ENCODE measurements at regions not wholly inside any gene's neighbourhood (a gene's known extent, or its start where the extent isn't known, plus 50 kb on each side); places are given as distances from the start of the nearest gene placed in this dataset.
"Not testable (repeated sequence)": the region's sequence is repeated elsewhere in the genome, so short reads cannot be mapped to it uniquely, and the experiment has no call there.

DNA sequence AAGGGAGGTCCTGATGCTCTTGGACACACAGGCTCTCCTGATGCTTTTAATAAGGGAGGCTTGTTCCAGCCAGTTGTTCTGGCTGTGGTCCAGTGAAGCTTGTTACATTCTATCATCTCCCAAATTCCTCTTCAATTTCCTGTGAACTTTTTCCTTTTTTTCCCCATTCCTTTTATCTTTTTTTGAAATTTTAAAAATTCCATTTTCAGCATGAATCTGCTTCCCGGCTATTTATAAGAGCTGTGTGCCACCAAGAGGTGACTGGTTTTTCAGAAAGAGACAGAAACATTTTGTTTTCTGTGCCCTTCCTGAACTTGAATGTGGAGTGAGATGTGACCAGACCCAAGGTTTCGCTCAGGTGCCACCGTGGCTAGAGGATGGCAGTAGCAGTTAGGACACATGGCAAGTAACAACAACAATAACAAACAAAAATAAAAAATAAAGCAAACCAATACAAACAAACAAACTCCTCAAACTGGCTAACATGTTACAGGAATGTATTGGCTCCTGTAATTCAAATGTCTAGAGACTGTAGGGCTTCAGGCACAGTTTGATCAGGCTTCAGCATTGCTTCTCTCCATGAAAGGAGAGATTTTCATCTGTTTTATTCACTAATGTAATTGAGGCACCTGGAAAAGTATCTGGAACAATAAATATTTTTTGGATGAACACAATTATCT, 121.1 kb downstream of the BOD1 start:
- peak; percentile 72 for DNase-seq

DNA sequence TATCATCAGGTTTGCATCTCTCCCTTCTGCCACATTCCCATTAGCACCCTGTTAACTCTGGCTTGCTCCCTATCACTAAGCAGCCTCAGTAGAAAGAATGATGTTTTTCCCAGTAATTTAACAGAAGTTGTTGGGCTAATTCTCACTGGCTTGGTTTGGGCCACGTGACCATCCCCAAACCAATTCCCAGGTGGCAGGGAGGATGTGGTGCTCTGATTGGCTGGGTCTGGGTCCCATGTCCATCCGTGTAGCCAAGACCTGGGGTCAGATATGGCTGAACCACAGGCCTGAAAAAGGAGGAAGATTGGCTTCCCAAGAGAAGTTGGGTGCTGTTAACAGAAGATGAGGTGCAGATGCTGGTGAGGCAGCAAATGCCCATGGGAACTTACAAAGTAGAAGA, 122.0 kb downstream of the BOD1 start:
- DNase-seq = no peak

DNA sequence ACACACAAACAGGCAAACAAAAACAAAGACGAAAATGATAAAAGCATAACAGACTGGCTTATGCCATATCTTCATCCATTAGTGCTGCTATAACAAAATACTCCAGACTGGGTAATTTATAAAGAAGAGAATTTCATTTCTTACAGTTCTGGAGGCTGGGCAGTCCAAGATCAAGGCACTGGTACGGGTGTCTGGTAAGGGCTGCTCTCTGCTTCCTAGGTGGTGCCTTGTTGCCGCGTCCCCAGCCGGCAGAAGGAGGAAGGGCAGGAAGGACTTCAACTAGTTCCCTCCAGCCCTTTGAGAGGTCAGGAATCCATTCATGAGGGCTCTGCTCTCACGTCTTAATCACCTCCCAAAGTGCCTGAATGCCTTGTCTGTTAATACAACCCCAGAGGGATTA, 122.6 kb downstream of the BOD1 start:
- DNase-seq = no peak

GRCh38 chr5:173493040-173493439, 123.4 kb downstream of the BOD1 start:
- DNase-seq = no peak

GRCh38 chr5:173490681-173491080, 125.8 kb downstream of the BOD1 start:
- no peak for DNase-seq

GRCh38 chr5:173488144-173488543, 128.3 kb downstream of the BOD1 start:
- DNase-seq = no peak

DNA sequence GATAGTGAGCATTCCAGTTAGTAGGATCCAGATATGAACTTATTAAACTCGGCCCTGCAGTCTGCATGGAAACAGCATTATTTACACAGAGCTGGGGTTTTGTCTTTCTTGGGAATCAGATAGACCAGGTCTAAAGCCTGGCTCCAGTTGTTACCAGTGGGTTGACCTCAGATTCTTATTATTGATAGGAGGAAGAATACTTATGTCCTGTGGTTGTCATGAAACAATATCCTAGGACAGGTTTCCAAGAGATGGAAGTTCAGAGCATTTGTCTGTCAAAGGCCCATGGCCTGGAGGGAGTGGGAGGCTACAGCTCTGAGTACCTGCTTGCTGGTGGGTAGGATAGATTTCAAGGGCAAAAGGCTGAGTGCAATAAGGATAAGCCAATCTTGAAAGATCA, 129.2 kb downstream of the BOD1 start:
- no peak for DNase-seq

DNA sequence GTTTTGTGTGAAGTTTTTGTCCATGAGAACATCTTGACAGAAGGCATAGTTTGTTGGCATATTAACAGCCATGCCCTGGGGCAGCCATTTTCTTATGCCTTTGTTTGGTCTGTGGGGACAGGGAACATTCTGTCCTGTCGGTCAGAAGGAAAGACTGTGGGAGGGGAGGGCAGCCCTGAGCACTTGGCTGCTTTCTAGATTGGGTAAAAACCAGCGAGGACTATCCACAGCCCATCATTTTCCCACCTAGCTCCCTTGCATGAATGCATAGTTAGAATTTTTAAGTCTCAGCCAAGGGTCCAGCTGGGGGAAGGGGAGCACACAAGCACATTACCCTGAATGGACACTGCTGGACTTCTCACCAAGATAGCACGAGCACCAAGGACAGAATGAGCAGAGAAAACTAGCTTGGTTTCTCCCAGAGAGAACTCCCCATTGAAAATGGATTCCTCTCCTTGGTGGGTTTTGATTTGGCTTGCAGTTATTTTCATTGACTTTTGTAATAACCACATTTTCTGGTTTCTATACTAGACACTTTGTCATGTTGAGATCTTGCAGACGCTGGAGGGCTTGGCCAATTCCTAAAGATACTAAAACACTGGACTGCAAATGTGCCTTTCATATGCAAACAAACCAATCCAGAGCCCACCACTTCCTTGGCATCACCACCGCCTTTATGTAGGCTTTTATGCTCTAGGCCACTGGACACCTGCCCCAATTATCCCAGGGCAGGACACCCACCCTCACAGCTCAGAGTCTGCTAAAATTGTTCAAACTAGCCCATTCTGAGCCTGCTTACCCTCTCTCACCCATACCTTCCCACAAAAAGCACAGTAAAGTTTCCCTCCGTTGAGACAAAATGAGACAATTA, 129.9 kb downstream of the BOD1 start:
- DNase-seq = no peak

DNA sequence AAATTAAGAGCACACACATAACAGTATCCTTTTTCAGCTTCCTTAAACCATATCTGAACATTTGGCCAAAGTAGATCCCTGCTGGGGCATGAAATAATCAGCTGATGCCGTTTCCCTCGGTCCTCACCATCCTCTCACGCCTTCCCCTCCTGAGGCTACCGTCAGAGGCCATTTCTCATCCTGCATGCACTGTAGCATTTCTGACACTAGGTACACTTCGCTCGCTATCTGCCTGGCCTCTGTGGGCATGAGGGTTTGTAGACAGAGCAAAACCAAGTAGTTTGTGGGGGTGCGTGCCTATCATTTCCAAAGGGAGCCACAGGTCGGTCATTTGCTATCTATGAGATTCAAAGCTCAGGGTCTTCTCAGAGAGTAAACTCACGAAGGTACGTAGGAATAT, 131.9 kb downstream of the BOD1 start:
- DNase-seq = no peak

- DNase-seq = not testable (repeated sequence)
Measured at GRCh38 chr5:173483599-173483998, 132.9 kb downstream of the BOD1 start.

DNA sequence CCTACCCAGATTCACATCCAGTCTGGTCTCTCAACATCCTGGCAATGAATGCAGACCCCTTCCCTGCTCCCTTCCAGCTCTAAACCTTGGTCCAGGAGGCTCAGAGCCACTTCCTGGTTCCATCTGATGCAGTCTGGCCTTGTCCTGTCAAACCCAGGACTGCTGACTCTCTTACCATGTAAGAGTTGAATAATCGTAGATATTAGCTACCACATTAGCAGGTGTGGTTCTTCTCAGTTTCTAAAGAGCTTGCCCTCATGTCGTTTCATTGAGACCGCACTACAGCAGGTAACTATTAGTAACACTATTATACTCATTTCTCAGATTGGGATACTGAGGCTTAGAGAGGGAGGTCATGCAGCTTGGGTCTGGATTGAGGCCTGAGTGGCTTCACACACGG, 133.3 kb downstream of the BOD1 start:
- DNase-seq = no peak

DNA sequence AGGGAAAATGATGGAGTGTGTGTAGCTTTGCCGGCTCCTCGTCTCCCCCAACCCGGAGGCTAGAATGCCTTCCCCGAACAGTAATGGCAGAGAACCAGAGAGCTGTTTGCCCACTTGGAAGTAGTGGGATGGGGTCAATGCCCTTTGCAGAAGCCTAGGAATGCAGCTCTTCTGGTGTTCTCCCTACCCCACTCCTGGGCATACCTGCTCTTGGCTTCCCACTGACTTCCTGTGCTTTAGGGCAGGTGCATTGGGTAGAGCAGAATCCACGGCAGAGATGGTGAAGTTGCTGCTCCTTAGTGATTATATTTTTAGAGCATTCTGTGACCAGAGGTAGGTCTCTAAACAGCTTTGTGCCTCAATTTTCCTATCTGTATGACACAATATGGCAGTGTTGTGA, 134.6 kb downstream of the BOD1 start:
- no peak for DNase-seq

DNA sequence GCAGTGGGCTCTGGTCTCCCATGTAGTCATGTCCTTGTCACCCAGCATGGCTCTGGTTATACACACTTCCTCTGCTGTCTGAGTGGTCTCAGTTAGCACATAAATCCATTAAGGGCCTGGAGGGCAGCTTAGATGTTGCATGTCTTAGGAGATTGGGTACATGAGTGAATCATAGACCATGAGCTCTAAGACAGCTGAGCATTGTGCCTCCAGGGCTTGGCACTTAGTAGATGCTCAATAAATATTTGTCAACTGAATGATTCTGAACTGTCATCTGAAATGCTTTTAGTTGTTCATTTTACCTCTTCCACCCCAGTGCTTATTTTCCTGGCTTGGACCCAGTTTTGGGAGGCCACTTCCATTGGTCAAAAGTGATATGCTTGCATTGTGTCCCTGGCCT, 135.6 kb downstream of the BOD1 start:
- no peak for DNase-seq

DNA sequence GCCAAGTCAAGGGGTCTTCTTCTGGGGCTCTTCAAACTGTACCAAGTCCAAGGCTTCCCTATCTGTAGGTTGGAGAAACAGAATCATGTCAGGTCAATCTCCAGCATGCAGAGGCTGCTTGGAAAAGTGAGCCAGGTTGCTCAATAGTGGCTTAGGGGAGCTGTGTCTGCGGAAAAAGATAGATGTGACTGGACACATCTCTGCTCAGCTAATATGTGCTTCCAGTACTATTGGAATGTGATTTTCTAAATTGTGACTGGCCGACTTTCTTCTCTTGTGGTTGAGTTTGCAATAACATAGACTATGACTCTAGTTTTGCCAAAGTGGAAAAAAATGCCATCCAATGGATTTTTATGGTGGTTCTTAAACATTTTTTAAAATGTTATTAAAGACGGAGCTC, 136.7 kb downstream of the BOD1 start:
- no peak for DNase-seq

- DNase-seq = no peak
Measured at GRCh38 chr5:173477345-173478040, 139.0 kb downstream of the BOD1 start.

GRCh38 chr5:173475780-173476179, 140.7 kb downstream of the BOD1 start:
- DNase-seq = no peak

GRCh38 chr5:173474881-173475287, 141.6 kb downstream of the BOD1 start:
- no peak for DNase-seq

- DNase-seq = no peak
Measured at GRCh38 chr5:173473288-173473687, 143.2 kb downstream of the BOD1 start.

DNA sequence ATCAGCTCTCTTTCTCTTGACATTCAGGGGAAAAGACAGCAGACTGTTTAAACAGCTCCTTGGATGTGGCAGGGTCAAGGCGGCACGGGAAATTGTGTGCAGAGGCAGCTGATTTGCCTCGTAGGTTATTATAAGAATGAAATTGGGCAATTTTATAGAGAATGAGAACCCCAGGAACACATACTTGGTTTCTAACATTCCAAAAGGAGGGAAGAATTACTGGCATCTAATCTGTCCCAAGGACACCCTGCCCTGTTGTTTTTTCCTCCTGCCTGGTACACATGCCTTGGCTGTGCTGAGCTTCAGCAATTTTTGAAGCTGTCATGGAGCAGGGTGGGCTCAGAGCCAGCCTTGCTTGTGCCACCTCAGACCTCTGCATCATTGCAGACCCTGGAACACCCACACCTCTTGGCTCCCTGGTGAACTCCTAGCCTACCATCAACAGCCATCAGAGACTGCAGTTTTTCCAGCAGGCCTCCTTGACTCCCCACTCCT, 143.6 kb downstream of the BOD1 start:
- no peak for DNase-seq

DNA sequence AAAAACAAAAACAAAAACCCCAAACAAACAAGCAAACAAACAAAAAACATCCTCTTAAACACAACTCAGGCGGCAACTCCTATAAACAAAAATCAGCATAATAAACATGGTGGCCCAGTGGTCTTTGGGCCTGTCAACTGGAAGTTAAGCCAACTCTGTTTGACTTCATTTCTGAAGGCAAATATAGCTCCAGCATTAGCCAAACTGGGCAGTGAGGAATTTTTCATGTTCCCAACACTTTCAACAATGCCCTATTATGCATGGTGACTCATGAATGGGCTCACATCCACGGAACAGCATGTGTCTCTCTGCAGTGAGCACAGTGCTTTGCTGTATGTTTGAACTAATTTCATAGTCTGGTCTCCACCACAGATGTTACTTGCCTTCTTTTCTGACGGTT, 143.9 kb upstream of the STC2 start:
- DNase-seq = peak; percentile 66

DNA sequence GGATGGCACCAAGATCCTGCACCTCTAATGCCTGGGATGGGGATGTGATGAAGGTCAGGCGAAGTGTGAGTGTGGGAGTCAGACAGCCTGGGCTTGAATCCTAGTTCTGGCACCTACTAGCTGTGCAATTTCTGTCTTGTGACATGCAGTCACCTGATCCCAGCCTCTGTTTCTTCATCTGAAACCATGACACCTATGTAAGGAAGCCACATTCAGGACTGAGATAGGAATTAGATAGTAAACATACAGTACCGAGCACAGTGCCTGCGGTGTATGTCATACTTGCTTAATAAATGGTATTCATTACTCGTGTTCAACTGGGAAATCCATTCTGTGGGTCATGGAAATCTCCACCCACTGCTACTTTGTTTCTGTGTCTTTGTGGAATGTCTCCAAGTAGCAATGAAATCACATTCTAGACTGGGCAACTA, 140.6 kb upstream of the STC2 start:
- DNase-seq = no peak

- no peak for DNase-seq
Measured at GRCh38 chr5:173466227-173466626, 138.0 kb upstream of the STC2 start.

- no peak for DNase-seq
Measured at GRCh38 chr5:173464813-173465212, 136.6 kb upstream of the STC2 start.

Measured in muscle of arm (tissue), 1 donor.